ENCODE measurements at regions not wholly inside any gene's neighbourhood (a gene's known extent, or its start where the extent isn't known, plus 50 kb on each side); places are given as distances from the start of the nearest gene placed in this dataset.

DNA sequence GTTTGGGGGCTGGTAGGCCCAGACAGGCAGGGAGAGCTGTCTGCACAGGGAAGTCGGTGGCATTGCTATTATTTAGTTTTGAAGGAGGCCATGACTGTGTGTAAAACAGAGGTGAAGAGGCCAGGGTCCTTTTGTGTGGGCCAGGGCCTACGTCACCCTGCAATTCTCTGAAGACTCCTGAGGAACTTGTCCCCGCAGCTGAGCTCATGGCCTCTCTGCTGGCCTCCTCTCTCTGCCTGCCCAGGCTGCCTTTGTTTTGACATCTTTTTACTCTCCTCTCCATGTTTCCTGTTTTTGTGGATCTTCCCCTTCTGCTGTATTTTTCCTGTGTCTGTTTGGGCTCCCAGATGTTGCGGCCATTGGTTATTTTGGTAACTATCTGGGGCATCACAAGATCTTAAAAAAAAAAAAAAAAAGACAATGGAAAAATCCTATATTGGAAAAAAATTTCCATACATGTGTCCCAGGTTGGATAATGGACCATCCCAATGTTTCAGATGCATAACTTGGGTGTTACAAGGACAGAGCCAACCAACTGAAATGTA lies 280.7 kb downstream of the RPS6KC1 start:
- TF ChIP-seq EZH2phosphoT487 (IDR thresholded peaks at IDR 0.05; ENCODE audit: borderline replicate concordance, low read length) (no peak), EZH2 (IDR thresholded peaks at IDR 0.05; ENCODE audit: low read length, unreplicated experiment) (no peak)
- TF ChIP-seq, protein P1, sequence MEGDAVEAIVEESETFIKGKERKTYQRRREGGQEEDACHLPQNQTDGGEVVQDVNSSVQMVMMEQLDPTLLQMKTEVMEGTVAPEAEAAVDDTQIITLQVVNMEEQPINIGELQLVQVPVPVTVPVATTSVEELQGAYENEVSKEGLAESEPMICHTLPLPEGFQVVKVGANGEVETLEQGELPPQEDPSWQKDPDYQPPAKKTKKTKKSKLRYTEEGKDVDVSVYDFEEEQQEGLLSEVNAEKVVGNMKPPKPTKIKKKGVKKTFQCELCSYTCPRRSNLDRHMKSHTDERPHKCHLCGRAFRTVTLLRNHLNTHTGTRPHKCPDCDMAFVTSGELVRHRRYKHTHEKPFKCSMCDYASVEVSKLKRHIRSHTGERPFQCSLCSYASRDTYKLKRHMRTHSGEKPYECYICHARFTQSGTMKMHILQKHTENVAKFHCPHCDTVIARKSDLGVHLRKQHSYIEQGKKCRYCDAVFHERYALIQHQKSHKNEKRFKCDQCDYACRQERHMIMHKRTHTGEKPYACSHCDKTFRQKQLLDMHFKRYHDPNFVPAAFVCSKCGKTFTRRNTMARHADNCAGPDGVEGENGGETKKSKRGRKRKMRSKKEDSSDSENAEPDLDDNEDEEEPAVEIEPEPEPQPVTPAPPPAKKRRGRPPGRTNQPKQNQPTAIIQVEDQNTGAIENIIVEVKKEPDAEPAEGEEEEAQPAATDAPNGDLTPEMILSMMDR (conservative IDR thresholded peaks at IDR 0.05; ENCODE audit: low read depth, low read length) = no peak

Data from PC-3 (cell line).